GM18951 (cell line): ENCODE measurements at regions not wholly inside any gene's neighbourhood (a gene's known extent, or its start where the extent isn't known, plus 50 kb on each side); places are given as distances from the start of the nearest gene placed in this dataset.
"Not testable (repeated sequence)": the region's sequence is repeated elsewhere in the genome, so short reads cannot be mapped to it uniquely, and the experiment has no call there.

Experiments used
- POLR2A ChIP-seq: IDR thresholded peaks from 4 replicates; pipeline ENCODE4 v1.6.1; 2011; ENCODE audit warnings: mild to moderate bottlenecking; ENCODE audit not compliant: insufficient read length, insufficient read depth; ENCODE audit errors: extremely low read depth
- in situ Hi-C: fragments of 300-500 bp; cut with MboI; formaldehyde crosslinking; loops from one replicate; pipeline ENCODE4 v1.12.0; 2022; ENCODE audit warnings: low sequenced_read_pairs, mixed read lengths, inconsistent platforms; ENCODE audit not compliant: unreplicated experiment

GRCh38 chr7:68573271-68574005 is 1024.8 kb upstream of the AUTS2 start:
- in situ Hi-C loops: no loop called here
- TF ChIP-seq POLR2A: no peak

- in situ Hi-C loops: no loop called here
- TF ChIP-seq POLR2A: no peak
Measured at GRCh38 chr7:68576366-68576765, 1021.9 kb upstream of the AUTS2 start.

- in situ Hi-C loops: no loop called here
- TF ChIP-seq POLR2A: no peak
Measured at GRCh38 chr7:68581417-68581816, 1016.9 kb upstream of the AUTS2 start.

GRCh38 chr7:68587599-68587998 is 1010.7 kb upstream of the AUTS2 start:
- in situ Hi-C loops: no loop called here
- no peak for TF ChIP-seq POLR2A

- in situ Hi-C loops: no loop called here
- no peak for TF ChIP-seq POLR2A
Measured at GRCh38 chr7:68601826-68602225, 996.4 kb upstream of the AUTS2 start.

- in situ Hi-C loops: no loop called here
Measured at GRCh38 chr7:68604541-68604940, 993.7 kb upstream of the AUTS2 start.

GRCh38 chr7:68610701-68611100 is 987.6 kb upstream of the AUTS2 start:
- in situ Hi-C loops: no loop called here
- TF ChIP-seq POLR2A: no peak

More at GRCh38 chr7:68604541-68604940, 993.7 kb upstream of the AUTS2 start:
- no peak for TF ChIP-seq POLR2A

- no peak for TF ChIP-seq POLR2A
Measured at GRCh38 chr7:68613405-68613804, 984.9 kb upstream of the AUTS2 start.

GRCh38 chr7:68613897-68614296 is 984.4 kb upstream of the AUTS2 start:
- TF ChIP-seq POLR2A: no peak
- in situ Hi-C loops: no loop called here

More at GRCh38 chr7:68613405-68613804, 984.9 kb upstream of the AUTS2 start:
- in situ Hi-C loops: no loop called here

- TF ChIP-seq POLR2A: no peak
- in situ Hi-C loops: no loop called here
Measured at GRCh38 chr7:68619526-68619925, 978.7 kb upstream of the AUTS2 start.

GRCh38 chr7:68622500-68622899 is 975.8 kb upstream of the AUTS2 start:
- no peak for TF ChIP-seq POLR2A
- in situ Hi-C loops: no loop called here

GRCh38 chr7:68623030-68623429 is 975.2 kb upstream of the AUTS2 start:
- TF ChIP-seq POLR2A: no peak
- in situ Hi-C loops: no loop called here

GRCh38 chr7:68627247-68627864 is 970.9 kb upstream of the AUTS2 start:
- in situ Hi-C loops: no loop called here
- no peak for TF ChIP-seq POLR2A

- in situ Hi-C loops: not testable (repeated sequence)
Measured at GRCh38 chr7:68630914-68631313, 967.4 kb upstream of the AUTS2 start.
